GM21360 (cell line): ENCODE measurements at regions not wholly inside any gene's neighbourhood (a gene's known extent, or its start where the extent isn't known, plus 50 kb on each side); places are given as distances from the start of the nearest gene placed in this dataset.

Source experiments
- ATAC-seq: cut with Tn5 transposase; IDR thresholded peaks from one replicate; pipeline ENCODE4 v1.9.1; 2021; ENCODE audit warnings: mild to moderate bottlenecking, moderate library complexity; ENCODE audit not compliant: unreplicated experiment

DNA sequence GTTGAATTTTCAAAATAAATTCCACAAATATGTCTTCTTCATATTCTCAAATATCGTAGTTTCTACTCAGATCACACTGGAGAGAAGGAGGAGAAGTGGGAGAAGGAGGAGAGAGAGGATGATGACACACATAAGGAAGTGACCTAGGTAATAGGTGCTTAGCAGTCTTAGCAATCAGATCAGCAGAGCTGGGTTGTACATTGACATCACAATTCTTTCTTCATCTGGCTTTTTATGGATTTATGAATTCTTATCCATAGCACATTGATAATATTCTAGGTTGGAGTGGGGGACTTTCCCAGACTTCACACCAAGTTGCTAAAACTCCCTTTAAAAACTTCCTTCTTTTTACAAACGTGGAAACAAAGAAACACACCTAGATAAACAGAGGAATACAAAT is 86.9 kb downstream of the FGF9 start:
- no peak for ATAC-seq

DNA sequence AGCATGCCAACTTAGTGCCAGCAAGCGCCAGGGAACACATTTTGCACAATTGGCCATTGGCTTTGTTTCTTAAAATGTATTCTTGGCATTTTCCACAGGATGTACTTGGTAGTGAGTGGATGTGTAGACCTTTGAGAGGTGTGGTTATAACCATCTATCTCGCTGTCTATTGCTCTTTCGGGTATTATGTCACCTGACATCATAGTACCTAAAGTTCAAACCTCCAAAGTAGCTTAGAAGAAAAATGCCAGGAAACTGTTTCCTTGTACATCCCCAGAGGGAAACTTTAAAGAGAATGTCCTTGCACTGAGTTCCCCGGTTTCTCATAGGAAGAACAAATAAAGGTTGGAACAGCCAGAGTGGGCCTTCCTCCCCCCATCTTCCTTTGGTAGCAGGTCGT is 87.6 kb downstream of the FGF9 start:
- no peak for ATAC-seq

DNA sequence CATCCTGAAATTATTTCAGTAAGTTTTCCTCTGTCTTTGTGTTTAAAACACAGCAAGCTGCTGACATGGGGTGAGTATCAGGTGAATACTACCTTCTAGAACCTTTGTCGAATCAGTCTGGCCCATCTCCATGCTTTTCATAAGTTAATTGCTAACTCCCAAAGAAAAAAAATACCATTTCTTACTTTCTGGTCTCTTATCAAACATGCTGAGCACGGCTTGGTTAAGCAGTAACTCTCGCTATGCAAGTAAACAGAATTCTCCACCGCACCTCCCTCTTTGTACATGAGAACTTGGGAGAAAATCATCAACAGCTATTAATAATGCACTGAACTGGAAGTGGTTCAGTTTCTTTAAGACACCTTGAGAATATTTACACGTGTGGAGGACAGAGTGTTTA is 88.6 kb downstream of the FGF9 start:
- no peak for ATAC-seq

DNA sequence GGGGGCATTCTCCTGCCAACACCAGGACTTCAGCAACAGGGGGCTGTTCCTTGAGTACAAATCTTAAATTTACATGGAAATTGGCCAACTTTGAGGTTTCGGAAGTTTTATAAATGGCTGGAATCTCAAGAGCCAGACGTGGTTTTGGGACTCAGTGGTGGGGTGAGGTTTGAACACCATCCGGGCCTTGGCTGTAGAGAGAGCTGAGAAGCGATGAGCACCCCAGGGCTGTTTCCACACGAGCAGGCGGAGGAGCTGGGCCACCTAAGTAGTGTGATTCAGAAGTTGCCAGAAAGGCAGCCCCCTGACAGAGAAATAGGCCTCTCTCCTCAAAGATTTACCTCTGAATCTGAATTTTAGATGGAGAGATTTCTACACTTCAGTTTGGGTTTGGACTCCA is 89.0 kb downstream of the FGF9 start:
- no peak for ATAC-seq

DNA sequence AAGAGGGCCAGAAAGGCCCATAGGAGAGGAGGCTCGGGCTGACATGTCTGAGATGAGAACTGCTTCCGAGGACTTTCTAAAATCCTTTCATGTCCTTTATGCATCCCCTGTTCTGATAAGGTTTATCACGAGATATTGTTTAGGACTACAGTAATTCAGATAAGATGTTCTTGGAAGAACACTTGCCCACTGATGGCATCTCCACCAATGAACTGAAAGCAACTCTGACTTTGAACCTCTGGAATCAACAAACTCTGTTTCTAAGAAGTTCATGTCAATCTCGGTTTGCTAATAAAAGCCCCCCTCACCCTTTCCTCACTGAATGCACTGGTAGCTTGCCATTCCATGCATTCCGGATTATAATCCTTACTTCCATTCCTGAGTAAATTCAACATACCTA is 90.9 kb downstream of the FGF9 start:
- ATAC-seq: no peak

DNA sequence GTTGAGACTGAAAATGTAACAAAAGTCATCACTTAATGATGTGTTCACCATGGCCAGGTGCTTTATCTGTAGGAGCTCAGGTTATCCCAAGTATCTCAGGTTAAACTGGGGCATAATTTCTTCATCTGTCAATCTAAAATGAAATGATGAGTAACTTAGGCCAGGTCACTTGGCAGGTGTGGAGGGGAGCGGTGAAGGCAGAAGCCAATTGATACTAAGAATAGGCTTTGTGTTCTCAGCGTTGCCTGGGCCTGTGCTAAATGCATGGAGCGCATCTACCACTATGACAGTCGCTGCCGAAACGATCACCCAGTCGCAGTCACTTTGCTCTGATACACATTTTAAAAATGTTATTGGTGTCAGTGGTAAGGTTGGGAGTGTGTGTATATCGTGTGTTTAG is 91.6 kb downstream of the FGF9 start:
- no peak for ATAC-seq

DNA sequence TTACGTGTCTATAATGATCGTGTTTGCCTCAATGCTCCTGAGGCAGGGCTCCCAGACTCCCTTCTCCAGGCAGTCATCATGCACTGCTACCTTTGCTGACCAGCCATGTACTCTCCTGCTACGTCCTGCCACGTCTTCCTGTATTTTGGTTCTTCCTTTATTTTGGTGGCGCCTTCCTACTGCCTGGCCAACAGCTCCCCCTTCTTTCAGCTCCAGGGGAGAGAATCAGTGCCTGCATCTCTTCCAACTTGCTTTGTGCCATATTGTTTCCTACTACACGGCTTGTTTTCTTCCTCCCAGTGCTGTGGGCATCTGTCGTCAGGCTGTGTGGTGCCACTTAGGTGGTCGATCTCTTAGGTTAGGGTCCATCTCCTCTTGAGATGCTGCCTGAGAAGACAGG is 96.2 kb downstream of the FGF9 start:
- no peak for ATAC-seq

DNA sequence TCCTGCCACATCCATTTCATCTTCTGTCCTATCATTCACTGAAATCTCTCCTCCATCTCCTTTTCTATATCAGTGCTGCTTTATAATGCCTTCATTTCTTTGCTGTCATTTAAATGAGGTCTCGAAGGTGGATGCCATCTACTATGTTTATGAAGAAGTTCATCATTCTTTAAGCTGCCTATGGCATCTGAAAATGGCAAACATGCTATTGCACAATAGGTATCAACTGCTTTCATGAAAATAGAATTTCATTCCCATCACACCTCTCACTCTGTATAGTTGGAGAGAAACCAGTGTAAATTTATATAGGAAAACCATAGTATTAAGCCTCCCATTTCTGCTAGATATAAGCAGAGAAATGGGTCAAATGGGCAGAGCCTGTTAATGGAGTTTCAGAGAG is 100.2 kb downstream of the FGF9 start:
- ATAC-seq: no peak

DNA sequence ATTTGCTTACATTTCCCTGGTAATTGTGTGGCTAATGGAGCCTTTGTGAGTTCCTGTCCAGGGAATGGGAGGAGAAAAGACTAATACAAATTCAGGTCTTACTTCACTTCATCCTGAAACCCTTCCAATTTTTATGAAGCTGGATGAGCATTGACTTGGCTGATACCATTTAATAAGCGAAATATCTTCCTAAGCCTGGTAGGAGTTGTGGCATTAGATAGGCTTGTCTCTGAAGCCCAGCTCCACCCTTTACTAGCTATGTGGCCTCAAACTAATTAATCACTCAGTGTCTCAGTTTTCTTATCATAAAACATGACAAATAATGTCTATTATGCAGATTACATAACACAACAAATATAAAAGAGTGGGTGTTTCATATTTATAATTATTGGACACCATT is 106.3 kb downstream of the FGF9 start:
- ATAC-seq: no peak

DNA sequence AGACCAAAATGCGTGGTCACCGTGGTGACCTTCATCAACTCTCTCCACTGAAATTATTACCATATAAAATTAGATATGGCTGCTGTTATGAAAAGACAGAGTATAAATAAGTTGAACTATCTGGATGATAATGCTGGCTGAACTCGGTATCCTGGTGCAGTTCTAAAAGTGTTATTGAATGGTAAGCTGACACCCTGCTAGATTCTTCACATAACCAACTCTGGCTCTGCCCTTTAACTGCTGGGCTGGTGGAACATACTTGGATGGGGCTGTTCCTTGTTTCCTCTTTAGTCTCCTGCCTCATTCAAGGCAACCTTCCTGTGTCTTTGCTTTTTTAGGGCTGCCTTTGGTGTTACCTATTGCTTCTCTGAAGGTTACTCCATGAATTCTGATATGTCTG is 106.9 kb downstream of the FGF9 start:
- no peak for ATAC-seq

DNA sequence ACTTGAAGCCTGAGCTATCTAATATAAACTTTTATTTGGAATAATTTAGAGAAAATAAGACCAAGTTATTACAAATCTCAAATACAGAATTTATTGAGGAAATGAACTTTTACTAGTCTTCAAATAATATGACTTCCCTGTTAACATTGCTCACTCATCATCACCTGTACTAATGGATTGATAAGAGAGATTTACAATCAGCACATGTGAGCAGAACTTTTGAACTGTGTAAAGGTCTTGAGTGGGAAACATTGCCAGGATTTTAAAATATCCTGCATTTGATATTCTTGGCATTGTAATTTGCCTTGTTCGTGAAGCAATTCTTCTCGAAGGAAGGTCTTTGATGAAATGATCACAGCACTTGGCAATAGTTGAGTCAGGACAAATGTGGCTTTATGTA is 111.9 kb downstream of the FGF9 start:
- no peak for ATAC-seq

DNA sequence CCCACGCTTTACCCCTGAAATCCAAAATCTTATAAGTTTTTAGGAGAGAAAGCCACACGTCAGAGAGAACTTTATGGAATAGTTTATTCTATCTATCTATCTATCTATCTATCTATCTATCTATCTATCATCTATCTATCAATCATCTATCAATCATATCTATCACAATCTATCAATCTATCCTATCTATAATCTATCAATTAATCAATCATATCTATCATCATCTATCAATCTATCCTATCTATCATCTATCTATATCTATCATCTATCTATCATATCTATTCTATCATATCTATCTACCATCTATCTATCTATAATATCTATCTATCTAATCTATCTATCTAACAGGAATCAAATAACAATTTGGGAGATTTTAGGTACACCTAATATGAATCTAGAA is 115.1 kb downstream of the FGF9 start:
- ATAC-seq: no peak

DNA sequence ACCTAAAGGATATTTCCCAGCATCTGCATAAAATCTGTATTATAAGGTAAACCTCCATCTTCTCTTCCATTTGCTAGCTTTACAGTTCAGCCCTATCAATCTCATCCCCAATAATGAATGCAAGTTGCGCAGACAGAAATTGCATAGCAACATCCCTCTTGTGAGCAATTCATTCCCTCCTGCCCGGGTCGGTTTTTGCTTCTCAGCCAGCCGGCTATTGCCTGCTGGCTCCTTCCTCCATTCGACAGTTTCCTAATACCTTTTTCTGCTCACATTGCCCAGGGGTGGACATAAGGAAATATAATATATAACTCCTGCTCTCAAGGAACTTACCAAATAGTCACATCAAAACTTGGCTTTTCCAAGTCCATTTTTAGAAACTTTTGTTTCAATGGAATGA is 125.2 kb downstream of the FGF9 start:
- no peak for ATAC-seq

DNA sequence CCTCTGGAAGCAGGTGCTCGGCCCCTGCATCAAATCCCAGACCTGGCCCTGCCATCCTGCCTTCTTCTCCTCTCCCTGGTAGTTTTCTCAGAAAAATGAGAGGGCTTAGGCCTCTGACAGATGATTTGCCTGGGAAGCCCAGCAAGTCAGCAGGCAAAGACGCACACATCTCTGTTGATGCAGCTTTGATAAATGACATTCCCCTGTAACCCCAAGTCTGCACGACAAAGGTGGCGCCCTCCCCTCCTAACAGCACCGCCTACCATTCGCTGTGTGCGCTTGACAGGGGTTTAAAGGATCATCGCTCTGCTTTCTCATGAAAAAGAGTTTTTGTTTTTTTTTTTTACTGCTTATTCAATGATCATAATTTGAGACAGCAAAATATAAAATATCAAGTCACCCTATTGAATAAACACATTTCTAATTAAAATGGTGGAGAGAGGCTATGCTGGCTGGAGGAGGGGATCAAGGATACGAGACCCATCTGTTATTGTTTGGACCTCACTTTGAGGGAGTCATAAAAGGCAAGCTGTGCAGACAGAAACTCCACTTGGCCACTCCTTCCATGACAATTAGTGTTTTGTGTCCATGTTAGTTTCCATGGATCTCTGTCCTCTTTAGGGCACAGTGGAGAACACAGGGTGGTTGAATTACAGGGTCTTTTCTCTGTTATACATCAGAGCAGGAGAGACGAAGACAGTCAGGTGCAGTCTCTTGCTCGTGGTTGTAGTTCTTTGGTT is 126.1 kb downstream of the FGF9 start:
- no peak for ATAC-seq

DNA sequence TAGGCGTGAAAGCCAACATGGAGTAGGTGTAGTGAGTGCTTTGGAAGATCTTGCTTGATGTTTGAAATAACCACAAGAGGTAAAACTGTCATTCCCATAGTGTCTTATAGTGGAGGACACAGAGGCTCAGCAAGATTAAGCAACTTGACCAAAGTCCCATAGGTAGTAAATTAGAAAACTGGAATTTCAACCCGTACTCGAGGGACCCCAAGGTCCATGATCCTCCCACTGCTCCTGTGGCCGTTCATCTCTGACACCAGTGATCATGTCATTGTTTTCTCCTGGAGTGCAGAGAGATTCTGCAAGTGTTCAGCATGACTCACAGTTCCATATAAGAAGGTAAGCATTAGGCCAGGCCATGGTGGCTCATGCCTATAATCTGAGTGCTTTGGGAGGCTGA is 126.9 kb downstream of the FGF9 start:
- no peak for ATAC-seq

DNA sequence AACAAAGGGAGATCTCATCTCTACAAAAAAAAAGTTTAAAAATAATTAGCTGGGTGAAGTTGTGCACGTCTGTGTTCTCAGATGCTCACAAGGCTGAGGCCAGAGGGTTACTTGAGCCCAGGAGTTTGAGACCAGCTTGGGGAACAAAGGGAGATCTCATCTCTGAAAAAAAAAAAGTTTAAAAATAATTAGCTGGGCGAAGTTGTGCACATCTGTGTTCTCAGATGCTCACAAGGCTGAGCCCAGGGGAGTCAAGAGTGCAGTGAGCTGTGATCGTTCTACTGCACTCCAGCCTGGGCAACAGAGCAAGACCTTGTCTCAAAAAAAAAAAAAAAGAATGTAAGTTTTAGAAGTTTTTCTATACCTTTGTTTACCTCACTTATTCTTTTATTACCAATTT is 127.3 kb downstream of the FGF9 start:
- no peak for ATAC-seq

DNA sequence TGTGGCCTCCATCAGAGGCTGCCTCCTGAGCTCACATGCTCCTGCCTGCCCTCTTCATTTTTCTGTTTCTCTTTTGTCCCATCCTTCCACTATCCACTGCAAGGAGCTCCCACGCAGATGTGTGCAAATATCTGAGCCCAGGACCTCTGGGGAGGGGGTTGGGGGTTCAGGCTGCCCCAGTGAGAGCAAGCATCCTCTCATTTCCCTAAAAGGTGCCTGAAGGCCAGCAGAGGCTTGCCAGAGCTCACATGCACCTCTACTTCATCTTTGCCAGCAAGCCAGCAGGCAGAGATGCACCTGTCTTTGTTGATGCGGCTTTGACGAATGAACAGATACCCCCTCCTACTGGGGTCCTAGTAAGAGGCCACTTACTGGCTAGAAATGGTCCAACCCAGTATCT is 128.8 kb downstream of the FGF9 start:
- no peak for ATAC-seq

DNA sequence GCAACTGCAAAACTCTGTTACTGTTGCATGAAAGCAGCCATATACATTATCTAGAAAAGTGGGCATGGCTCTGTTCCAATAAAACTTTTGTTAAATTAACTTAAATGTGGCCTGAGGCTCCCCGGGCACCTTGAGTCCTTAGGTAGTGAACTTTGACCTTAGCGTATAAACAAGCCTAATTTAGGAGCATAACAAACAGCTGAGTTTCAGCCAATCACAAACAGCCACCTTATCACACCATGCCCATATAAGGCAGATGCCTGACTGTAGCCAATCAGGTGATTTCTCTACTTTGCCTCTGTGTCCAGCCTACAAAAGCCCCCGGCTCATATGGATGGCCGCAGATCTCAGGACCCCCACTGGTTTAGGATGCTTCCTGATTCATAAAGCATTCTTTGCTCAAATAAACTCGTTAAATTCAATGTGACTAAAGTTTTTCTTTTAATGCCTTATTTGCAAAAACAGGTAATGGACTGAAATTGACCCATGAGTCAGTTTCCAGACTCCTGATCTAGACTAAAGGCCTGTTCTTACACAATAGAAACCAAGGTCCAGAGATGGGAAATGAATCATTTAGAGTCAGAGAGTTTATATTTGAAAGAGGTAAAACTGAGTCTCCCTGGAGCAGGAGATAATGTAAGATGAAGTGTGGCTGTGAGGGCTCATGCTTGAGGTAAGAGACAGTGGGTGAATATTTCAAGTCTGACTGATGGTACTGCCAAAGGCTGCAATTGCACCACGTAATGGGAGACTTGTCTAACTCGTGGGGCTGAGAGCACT is 130.2 kb downstream of the FGF9 start:
- no peak for ATAC-seq

DNA sequence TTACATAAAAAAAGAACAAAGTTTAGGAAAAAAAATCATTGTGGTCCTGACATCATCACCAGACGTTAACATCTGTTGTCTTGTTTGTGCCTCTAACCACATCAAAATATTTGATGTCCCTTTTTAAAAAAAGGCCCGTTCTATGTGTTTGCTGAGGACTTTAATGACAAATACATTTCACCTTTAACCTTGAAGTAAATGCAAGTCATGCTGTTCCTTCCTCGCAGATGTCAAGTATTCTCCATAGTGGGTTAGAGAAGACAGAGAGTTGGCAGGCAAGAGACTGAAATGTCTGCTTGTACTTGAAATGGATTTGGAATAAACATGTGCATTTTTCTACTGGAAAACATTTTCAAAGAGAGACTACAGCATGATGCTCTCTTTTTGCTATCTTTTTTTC is 134.9 kb downstream of the FGF9 start:
- ATAC-seq: no peak

DNA sequence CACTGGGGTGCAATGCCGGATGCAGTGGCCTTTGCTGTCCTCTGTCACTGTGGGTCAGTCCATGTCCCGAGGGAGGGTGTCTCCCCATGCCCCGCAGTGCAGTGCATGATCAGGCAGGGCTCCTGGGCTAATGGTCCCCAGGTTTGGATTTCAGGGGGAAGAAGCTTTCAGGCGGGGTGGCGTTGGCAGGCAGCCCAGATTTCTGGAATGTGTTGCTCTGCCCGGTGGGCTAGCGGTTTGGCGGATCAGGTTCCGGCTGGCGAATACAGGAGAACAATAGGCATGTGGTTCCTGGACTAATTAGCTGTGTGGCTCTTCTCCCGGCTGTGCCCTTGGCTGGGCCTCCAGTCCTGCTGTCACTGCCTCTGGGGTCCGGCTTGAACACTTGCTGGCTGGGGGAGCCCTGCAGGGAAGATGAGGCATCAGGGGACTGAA is 141.3 kb downstream of the FGF9 start:
- no peak for ATAC-seq

DNA sequence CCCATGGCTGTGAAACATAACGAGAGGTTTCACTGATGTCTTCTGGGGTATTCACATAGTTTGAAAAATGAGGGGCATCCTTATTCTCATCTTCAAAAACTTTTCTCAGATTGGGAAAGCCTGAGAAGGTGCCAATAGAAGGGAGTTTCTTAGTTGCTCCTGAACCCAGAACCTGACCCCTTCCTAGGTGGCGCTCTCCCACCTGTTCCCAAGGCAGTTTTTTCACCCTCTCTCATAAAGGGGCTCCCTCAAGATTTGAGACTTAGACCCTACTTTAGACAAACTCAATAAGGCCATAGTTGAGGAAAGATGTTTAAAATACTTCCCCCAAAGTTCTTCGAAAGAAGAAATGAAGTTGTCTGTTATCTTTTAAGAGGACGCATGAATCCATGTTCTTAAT is 142.2 kb downstream of the FGF9 start:
- no peak for ATAC-seq

DNA sequence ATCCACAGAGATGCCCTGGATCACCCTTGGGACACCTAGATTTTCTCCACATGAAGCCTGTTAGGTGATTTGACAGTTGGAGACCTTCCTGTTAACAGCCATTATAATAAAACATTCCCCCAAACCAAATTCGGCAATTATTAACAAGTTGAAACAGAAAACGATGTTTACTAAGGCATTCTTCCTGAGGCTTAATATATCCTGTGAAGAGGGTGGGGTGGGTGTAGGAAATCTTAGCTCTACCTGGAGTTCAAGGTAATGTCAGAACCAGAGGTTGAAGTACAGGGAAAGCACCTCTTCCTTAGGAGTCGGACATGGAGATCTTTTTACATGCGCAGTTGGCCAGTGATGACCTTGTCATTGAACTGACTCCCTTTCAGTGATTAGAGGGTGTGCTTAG is 143.0 kb downstream of the FGF9 start:
- ATAC-seq: no peak

DNA sequence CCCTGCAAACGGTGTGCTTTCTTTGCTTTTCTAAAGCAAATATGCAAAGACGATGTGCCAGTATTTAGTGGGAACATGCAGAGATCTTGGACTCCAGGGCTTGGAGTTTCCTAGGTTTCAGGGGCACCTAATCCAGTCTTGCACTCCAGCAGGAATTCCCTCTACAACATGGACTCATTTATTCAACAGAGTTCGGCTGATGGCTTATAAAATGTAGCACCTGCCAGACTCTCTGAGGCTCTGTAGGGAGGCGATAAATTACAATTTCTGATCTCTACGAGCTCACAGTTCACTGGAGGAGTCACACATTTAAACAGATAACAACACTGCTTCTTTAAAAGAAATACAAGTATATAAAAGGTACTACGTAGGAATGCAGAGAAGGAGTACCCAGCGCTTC is 143.7 kb downstream of the FGF9 start:
- ATAC-seq: no peak
